Spleen (tissue), 7 donors: ENCODE measurements at regions not wholly inside any gene's neighbourhood (a gene's known extent, or its start where the extent isn't known, plus 50 kb on each side); places are given as distances from the start of the nearest gene placed in this dataset.

Experiments
- CTCF ChIP-seq, 11 experiments: fragments of 200-600 bp in 7 of 11; fragments of 450-650 bp in 4 of 11; sonication (generic) in 4 of 11; IDR thresholded peaks in 8 of 11; conservative IDR thresholded peaks in 3 of 11; 1 replicate in 7 of 11; 2 replicates in 4 of 11; pipeline versions ENCODE4 v1.4.0 to v1.8.0; 2016 to 2021; ENCODE audit warnings: antibody characterized with exemption in 11 of 11, inconsistent platforms in 4 of 11, mild to moderate bottlenecking in 1 of 11
- POLR2AphosphoS5 ChIP-seq, 3 donors: sonication (generic); formaldehyde crosslinking; IDR thresholded peaks; one replicate each; pipeline ENCODE4 v1.5.1; 2017; ENCODE audit warnings: antibody characterized with exemption in 3 of 3
- donor health status: DM: no; HTN: no; CAD: no; lungs with moderate emphysema.
- donor health status: DM: no; HTN: no; CAD: no.
- donor health status: DM: no; HTN: no; CAD: no.

GRCh38 chr12:19779395-19780056 is 340.2 kb downstream of the AEBP2 start:
- TF ChIP-seq CTCF (IDR thresholded peaks at IDR 0.05 in 8 of 11, conservative IDR thresholded peaks at IDR 0.05 in 3 of 11) (no peak), POLR2AphosphoS5 (IDR thresholded peaks at IDR 0.05) (no peak)
